Activated T-helper 1 cell treated with Interleukin-2 at 50 U/mL for 16 hours (primary cell): ENCODE measurements at regions not wholly inside any gene's neighbourhood (a gene's known extent, or its start where the extent isn't known, plus 50 kb on each side); places are given as distances from the start of the nearest gene placed in this dataset.
"Not testable (repeated sequence)": the region's sequence is repeated elsewhere in the genome, so short reads cannot be mapped to it uniquely, and the experiment has no call there.

Experiments
- DNase-seq: peaks from one replicate; pipeline ENCODE4 v3.0.0-alpha.2; 2020; ENCODE audit warnings: low read depth

DNA sequence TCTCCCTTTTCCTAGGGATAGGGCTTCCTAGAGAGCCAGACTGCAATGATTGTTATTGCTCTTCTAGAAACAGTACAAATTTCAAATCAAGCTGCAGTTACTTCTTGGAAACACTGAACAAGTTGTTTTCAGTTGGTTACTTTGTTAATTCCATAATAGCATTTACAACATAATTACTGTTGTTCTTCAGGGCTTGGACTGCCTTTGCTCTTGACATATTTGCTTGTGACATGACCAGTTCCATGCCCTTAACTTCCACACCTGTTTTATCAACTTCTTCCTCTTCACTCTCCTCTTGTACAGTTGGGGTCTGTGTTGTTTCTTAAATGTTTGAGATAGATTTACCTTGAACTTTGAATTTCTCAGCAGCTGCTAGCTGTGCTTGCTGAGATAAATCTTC lies 104.4 kb downstream of the SEC23IP start:
- DNase-seq: no peak

DNA sequence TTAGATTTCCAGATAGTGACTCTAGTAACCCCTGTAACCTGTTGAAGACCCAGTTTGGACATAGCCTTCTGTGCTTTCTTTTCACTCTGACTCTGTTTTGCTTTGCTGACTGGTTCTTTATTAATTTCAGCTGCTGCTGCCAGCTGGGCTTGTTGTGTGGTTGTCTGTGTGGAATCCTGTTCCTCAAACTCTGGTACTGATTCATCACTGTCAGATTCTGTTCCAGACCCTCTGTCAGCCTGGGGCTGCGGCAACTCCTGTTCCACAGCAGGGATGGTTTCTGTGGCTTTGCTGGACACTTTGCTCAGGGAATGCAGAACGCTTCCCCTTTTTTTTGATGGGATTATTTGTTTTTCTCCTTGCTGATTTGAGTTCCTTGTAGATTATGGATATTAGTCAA lies 104.9 kb downstream of the SEC23IP start:
- no peak for DNase-seq

DNA sequence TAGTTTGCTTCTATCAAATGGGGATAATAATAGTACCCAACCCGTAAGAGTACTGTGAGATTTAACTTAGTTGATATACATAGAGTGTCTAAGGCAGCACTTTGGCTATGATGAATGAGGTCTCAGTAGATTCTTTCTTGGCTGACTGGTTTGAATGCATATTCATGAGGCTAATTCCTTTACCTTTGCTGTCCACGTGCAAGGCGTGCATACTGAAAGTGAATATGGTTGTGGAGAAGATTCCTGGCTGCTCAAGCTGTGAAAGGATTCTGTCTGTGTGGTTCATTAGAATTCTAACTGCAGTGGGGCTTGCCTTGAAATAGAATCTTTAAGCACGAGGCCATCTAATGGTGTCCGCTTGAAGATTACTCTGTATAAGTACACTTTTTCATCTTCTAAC lies 110.3 kb downstream of the SEC23IP start:
- DNase-seq: no peak

DNA sequence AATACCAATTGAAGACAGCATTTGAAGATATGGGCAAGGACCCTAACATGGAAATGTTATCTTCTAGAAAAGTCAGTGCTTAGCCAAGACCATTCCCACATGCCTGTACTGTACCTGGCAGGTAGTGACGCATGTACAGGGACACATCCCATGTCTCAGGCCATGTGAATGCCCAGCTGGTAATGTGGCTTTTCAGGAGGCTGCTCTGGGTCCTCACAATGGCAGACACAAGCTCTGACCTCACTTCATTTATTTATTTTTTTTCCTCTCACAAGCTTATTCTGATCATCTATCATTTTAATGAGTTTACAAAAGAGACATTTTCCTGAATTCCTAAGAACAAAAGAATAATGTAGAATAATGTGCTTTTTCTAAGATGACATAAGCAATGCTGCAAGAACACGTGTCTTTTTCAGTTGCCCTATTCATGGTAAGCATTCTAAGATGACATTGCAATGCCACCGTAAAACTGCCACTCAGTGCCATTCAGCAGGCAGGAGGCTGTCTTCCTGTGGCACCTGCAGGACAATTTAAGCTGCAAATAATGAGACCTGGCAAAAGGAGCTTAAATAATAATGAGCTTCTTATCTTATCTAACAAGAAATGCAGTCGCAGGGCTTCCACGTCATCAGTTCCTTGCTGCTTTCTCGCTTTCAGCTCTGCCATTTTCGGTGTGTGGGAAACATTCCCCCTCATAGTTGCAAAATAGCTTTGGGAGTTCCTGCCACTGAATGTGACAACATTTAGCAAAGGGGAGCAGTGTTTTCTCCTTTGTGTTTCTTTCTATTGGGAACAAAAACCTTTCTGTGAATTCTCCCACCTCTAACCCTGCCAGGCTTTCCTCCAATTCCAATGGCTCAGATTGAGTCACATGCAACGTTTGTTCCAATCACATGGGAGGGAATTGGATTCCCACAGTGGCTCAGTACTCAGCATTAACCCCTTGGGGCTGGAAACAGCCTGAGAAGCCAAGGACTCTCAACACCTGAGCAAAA lies 113.0 kb downstream of the SEC23IP start:
- DNase-seq: no peak

- DNase-seq: no peak
Measured at GRCh38 chr10:120007261-120007660, 114.7 kb downstream of the SEC23IP start.

- DNase-seq: no peak
Measured at GRCh38 chr10:120011359-120012130, 119.0 kb downstream of the SEC23IP start.

GRCh38 chr10:120012131-120012400 lies 119.5 kb downstream of the SEC23IP start:
- no peak for DNase-seq

GRCh38 chr10:120012566-120012965 lies 120.0 kb downstream of the SEC23IP start:
- DNase-seq: no peak

DNA sequence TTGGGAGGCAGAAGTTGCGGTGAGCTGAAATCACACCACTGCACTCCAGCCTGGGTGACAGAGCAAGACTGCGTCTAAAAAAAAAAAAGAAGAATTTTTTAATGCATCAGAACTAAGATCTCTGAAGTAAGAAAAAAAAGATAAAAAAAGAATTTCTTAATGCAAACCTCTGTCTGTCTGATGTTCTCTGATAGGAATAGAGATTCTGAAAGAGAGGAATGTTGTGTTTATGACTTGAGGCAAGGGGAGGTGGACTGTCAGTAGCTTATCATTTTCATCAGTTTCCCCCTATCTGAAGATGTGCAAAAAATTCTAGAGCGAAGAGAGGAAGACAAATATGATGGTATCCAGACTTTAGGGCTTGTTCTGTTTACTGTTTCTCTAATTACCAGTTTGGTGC lies 121.5 kb downstream of the SEC23IP start:
- DNase-seq: no peak

DNA sequence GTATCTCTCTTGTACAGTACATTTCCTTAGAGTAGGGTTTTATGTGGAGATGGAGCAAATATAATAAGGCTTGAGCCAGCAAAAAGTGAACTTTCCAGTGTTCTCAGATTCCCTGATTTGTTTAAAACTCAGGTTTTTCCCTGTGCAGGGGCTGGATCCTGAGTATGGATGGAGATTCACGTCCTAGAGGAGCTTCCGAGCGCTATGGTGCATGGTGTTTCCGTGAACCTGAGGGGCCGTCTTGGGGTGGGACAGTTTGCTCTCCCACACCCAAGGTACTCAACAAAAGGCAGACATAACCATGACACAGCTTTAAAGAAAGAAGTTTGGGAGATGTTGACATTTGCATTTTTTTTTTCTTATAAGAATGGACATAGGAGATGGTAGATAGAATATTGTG lies 122.5 kb downstream of the SEC23IP start:
- no peak for DNase-seq

- DNase-seq: no peak
Measured at GRCh38 chr10:120016906-120017305, 124.4 kb downstream of the SEC23IP start.

- DNase-seq: no peak
Measured at GRCh38 chr10:120017733-120018417, 125.3 kb downstream of the SEC23IP start.

DNA sequence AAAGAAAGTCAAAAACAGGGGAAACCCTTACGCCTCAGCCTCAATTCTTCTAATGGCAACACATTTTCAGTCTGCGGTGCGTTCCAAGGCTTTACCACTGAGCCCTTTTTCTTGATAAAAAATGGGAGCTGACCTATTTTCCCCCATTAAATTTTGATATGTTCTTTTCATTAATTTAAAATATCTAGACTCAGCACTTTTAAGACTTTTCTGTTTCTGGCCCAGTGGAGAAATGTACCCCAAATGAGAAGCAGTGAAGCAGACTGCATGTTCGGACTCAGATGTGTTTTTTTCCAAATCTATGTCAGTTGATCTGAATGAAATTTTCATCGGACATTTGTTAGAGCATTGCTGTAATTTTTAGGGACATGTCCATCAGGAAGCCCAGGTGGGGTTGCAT lies 126.2 kb downstream of the SEC23IP start:
- no peak for DNase-seq

- DNase-seq: no peak
Measured at GRCh38 chr10:120019568-120019967, 127.0 kb downstream of the SEC23IP start.

- DNase-seq: no peak
Measured at GRCh38 chr10:120022357-120022756, 129.8 kb downstream of the SEC23IP start.

- no peak for DNase-seq
Measured at GRCh38 chr10:120034236-120034635, 141.7 kb downstream of the SEC23IP start.

DNA sequence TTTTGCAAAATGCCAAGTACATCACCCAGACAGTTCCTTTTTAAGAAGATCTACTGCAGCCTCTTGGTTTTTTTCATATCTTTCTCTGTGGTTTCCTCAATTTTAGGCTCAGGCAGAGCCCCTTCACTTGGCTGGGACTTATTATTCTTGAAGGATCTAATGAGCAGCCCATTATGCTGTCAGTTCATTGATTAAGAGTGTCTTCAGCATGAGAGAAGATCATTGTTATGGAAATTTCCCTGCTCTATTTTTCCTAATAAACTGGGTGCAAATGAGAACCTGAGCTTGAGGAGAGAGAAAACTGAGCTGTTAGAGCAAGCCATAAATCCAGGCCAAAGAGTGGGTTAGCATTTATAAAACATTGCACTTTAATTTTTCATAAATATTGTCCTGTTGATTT lies 146.5 kb downstream of the SEC23IP start:
- no peak for DNase-seq

DNA sequence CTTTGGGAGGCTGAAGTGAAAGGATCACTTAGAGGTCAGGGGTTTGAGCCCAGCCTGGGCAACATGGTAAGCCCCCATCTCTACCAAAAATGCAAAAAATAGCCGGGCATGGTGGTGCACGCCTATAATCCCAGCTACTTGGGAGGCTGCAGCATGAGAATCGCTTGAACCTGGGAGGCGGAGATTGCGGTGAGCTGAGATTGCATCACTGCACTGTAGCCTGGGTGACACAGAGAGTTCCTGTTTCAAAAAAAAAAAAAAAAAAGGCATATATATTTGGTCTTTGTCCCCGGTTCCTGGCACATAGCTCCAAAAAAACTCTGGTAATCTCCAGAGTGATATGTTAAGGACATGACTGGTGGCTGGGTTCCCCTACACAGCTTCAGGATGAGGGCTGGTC lies 147.3 kb downstream of the SEC23IP start:
- DNase-seq: no peak

DNA sequence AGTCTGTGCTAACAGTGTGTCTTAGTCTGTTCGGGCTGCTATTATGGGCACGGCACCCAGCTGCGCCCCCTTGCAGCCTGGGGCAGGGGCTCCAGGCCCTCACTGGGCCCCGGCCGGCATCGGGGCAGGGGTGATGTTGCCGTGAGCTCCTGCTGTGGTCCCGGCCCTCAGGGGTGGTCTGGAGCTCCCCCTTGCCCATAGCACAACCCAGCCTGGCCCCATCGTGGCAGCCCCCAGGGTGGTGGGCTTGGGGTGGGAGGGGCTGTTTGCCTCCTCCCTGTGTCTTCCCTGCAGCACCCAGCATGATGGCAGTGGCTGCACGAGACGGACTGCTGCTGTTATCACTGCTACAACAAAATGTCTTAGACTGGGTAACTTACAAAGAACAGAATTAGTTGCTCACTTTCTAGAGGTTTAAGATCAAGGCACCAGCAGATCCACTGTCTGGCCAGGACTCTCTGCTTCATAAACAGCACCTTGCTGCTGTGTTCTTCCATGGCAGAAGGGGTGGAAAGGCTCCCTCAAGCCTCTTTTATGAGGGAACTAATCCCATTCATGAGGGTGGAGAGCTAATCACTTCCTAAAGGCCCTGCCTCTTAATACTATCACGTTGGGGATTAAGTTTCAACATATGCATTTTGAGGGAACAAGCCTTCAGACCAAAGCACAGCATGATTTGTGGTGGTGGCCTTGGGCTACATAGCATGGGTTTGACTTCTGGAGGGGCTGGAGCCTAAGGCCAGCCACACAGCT lies 149.5 kb downstream of the SEC23IP start:
- DNase-seq: no peak

DNA sequence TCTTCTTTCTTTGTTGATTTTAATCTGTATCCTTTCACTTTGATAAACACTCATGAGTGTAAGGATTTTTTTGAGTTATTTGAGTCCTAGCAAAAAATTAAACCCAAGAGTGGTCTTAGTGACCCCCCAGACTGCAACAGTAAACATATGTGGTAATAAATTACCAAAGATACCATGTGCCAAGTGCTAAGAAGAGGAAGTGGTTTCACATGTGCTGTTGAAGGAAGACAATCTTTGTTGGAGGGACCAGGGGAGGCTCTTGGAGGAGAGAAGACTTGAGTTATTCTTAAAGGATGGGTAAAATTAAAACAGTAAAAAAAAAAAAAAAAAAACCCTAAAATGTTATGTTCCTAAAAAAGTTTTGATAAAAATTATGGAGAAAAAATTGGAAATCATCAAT lies 150.2 kb downstream of the SEC23IP start:
- DNase-seq: no peak

- DNase-seq: not testable (repeated sequence)
Measured at GRCh38 chr10:120047373-120047772, 154.8 kb downstream of the SEC23IP start.

DNA sequence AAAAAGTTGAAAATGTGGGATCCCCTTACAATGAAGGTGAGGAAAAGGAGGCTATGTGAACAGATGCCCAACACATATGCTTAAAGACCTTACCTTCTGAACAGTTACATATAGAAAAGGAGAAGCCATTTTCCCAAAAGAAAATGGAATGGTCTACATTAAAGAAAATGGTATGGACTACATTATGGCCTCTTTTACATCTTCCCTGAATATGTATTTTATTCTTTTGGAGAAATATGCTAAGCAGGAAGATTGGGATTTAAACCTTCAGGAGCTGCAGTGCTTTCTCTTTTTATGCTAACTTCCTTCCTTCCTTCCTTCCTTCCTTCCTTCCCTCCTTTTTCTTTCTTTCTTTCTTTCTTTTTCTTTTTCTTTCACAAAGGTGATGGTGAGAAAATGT lies 155.4 kb downstream of the SEC23IP start:
- DNase-seq: no peak
